Hepatocyte (in vitro differentiated cells): ENCODE measurements at regions not wholly inside any gene's neighbourhood (a gene's known extent, or its start where the extent isn't known, plus 50 kb on each side); places are given as distances from the start of the nearest gene placed in this dataset.

ENCODE experiments used
- DNase-seq: peaks from one replicate; pipeline ENCODE4 v3.0.0-alpha.2; 2016; ENCODE audit warnings: low spot score
- H2AFZ ChIP-seq: fragments of 200-600 bp; sonication (generic); 2 replicates; pipeline ENCODE4 v1.6.0; 2016; ENCODE audit warnings: antibody characterized with exemption, mild to moderate bottlenecking
- H3K27ac ChIP-seq: fragments of 200-600 bp; sonication (generic); 2 replicates; pipeline ENCODE4 v1.5.1; 2016; ENCODE audit warnings: mild to moderate bottlenecking
- H3K27me3 ChIP-seq: fragments of 200-600 bp; sonication (generic); 2 replicates; pipeline ENCODE4 v1.6.1; 2016
- H3K36me3 ChIP-seq: fragments of 200-600 bp; sonication (generic); replicated peaks from 2 replicates; pipeline ENCODE4 v1.5.1; 2016; ENCODE audit warnings: low read depth; ENCODE audit not compliant: insufficient read depth
- H3K4me1 ChIP-seq: fragments of 200-600 bp; sonication (generic); 2 replicates; pipeline ENCODE4 v1.5.1; 2016; ENCODE audit warnings: mild to moderate bottlenecking, moderate library complexity; ENCODE audit not compliant: insufficient read depth
- H3K4me2 ChIP-seq: fragments of 200-600 bp; sonication (generic); 2 replicates; pipeline ENCODE4 v1.6.0; 2016
- H3K4me3 ChIP-seq: fragments of 200-600 bp; sonication (generic); 2 replicates; pipeline ENCODE4 v1.5.1; 2016; ENCODE audit warnings: mild to moderate bottlenecking
- H3K79me2 ChIP-seq: fragments of 200-600 bp; sonication (generic); 2 replicates; pipeline ENCODE4 v1.6.0; 2017; ENCODE audit warnings: mild to moderate bottlenecking
- H3K9me2 ChIP-seq: fragments of 200-600 bp; sonication (generic); replicated peaks from 2 replicates; pipeline ENCODE4 v1.6.0; 2017; ENCODE audit warnings: mild to moderate bottlenecking; ENCODE audit not compliant: insufficient read depth
- H3K9me3 ChIP-seq: fragments of 200-600 bp; sonication (generic); 2 replicates; pipeline ENCODE4 v1.5.1; 2016; ENCODE audit warnings: low read depth, mild to moderate bottlenecking
- H4K20me1 ChIP-seq: fragments of 200-600 bp; sonication (generic); 2 replicates; pipeline ENCODE4 v1.6.0; 2016; ENCODE audit warnings: mild to moderate bottlenecking; ENCODE audit not compliant: insufficient read depth, poor library complexity, severe bottlenecking
- EZH2 ChIP-seq: fragments of 200-600 bp; sonication (generic); IDR thresholded peaks from 2 replicates; pipeline ENCODE4 v1.6.1; 2016; ENCODE audit warnings: antibody characterized with exemption, mild to moderate bottlenecking, borderline replicate concordance
- EZH2phosphoT487 ChIP-seq: fragments of 200-600 bp; sonication (generic); IDR thresholded peaks from one replicate; pipeline ENCODE4 v1.6.1; 2018; ENCODE audit warnings: antibody characterized with exemption, mild to moderate bottlenecking, low read depth, moderate library complexity; ENCODE audit not compliant: unreplicated experiment, severe bottlenecking
- WGBS: methylation state at CpG from one replicate; pipeline ENCODE4 v1.1.6; 2016; ENCODE audit warnings: low lambda C conversion rate; ENCODE audit errors: missing lambda C conversion rate; 5-methylcytosine and 5-hydroxymethylcytosine counted together
- TF ChIP-seq, protein P1 (sequence below): fragments of 200-600 bp; sonication (generic); IDR thresholded peaks from 2 replicates; pipeline ENCODE4 v1.5.1; 2016; ENCODE audit warnings: antibody characterized with exemption, mild to moderate bottlenecking; ENCODE audit not compliant: poor library complexity

DNA sequence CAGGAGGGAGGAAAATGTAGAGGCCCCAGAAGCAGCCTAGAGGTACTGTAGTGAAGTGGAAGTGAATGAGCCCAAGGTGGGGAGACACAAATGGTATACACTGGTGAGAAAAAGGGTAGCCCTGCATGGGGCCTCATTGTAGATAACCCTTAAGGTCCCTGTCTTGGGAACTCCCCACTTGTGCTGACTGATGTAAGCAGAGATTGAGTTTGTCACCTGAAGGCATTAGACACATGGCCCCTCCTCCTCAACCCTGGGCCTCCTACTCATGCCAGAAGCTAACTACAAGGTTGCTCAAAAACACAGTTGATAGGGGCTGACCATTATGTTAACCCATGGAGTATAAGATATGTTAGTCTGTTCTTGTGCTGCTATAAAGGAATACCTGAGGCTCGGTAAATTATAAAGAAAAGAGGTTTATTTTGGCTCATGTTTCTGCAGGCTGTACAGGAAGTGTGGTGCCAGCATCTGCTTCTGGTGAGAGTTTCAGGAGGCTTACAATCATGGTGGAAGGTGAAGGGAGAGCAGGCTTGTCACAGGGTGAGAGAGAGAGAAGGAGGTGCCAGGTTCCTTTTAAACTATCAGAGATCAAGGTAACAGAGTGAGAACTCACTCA is 84.6 kb upstream of the RNU6-1 start:
- TF ChIP-seq EZH2phosphoT487 (no peak), EZH2 (no peak)
- TF ChIP-seq, protein P1, sequence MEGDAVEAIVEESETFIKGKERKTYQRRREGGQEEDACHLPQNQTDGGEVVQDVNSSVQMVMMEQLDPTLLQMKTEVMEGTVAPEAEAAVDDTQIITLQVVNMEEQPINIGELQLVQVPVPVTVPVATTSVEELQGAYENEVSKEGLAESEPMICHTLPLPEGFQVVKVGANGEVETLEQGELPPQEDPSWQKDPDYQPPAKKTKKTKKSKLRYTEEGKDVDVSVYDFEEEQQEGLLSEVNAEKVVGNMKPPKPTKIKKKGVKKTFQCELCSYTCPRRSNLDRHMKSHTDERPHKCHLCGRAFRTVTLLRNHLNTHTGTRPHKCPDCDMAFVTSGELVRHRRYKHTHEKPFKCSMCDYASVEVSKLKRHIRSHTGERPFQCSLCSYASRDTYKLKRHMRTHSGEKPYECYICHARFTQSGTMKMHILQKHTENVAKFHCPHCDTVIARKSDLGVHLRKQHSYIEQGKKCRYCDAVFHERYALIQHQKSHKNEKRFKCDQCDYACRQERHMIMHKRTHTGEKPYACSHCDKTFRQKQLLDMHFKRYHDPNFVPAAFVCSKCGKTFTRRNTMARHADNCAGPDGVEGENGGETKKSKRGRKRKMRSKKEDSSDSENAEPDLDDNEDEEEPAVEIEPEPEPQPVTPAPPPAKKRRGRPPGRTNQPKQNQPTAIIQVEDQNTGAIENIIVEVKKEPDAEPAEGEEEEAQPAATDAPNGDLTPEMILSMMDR = no peak
- peak overlapping the region; percentile 45 for H3K27ac ChIP-seq
- no peak for DNase-seq

DNA sequence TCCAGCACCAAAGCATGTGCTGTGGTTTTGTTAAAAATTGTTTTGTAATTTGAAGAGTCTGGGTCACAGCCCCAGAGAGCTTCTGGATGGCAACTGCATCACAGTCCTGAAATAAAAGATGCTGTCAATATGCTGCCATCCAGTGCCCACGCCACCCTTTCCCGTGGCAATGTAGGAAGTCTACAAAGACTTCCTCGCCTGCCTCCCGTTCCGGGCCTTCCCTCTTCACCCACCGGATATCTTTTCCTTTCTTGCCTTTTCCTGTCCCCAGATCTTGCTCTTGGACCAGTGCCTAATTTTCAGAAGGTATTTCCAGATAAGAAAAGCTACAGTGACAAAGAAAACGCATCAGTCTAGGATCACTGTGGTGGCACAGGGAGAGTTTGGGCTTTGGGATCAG is 85.3 kb upstream of the RNU6-1 start:
- no peak overlapping the region for H3K4me2 ChIP-seq
- TF ChIP-seq EZH2 (no peak), EZH2phosphoT487 (no peak)
- TF ChIP-seq, protein P1 = no peak

More for the DNA sequence above, 84.6 kb upstream of the RNU6-1 start:
- peaks cover 33% of the 10 kb centered on the region for H3K4me1 ChIP-seq
- no peaks in the 10 kb centered on the region for H4K20me1 ChIP-seq
- H3K9me3 ChIP-seq = no peaks in the 10 kb centered on the region
- no peak overlapping the region for H3K4me2 ChIP-seq
- H3K9me2 ChIP-seq = no peaks in the 10 kb centered on the region
- no peak overlapping the region for H3K4me3 ChIP-seq
- 100% methylated on average over 1 of the region's 1 CpG for WGBS
- H3K36me3 ChIP-seq = no peaks in the 10 kb centered on the region
- H3K79me2 ChIP-seq = no peaks in the 10 kb centered on the region
- H2AFZ ChIP-seq = no peak overlapping the region
- no peaks in the 10 kb centered on the region for H3K27me3 ChIP-seq

DNA sequence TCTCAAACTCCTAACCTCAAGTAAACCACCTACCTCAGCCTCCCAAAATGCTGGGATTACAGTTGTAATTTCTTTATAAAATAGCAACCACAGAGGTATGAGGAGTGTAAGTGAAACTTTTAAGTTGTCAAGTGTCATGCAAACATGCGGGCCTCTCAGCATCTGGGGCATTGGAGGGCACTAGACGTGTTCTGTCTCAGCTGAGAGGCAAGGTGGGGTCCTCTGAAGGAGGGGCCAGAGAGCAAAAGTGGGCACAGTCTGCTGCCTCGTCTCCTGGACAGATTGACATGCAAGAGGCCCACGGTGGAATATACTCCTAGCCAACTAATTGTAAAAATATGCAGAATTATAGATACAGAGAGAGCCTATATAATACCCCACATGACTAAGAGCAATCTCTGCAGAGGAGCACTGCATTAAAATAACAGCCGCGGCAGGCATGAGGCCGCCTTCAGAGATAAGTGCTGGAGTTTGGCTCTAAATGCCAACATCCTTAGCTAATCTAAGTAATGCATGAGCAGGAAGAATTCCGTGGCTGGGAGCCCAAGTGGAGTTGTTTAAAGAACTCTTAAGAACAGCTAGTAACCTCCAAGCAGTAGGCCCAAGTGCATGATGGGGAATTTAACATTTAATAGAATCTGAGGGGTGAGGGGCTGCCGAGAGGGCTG is 87.8 kb upstream of the RNU6-1 start:
- Histone ChIP-seq H3K4me1 (peaks cover 40% of the 10 kb centered on the region), H3K36me3 (no peaks in the 10 kb centered on the region), H3K4me3 (no peak overlapping the region), H2AFZ (no peak overlapping the region), H4K20me1 (no peaks in the 10 kb centered on the region), H3K79me2 (no peaks in the 10 kb centered on the region), H3K9me2 (no peaks in the 10 kb centered on the region), H3K27me3 (no peaks in the 10 kb centered on the region), H3K27ac (peak overlapping the region; percentile 87), H3K9me3 (no peaks in the 10 kb centered on the region), H3K4me2 (peak overlapping the region; percentile 55)
- DNase-seq = peak; percentile 90
- no peak for TF ChIP-seq EZH2
- TF ChIP-seq, protein P1 = no peak
- no peak for TF ChIP-seq EZH2phosphoT487
- 18% methylated on average over 9 of the region's 9 CpGs for WGBS

More for the DNA sequence above, 85.3 kb upstream of the RNU6-1 start:
- no peak for DNase-seq
- peak overlapping the region; percentile 18 for H3K27ac ChIP-seq
- H3K27me3 ChIP-seq = no peaks in the 10 kb centered on the region
- H2AFZ ChIP-seq = no peak overlapping the region
- WGBS = 96% methylated on average over 7 of the region's 7 CpGs
- H3K9me3 ChIP-seq = no peaks in the 10 kb centered on the region
- no peaks in the 10 kb centered on the region for H3K9me2 ChIP-seq
- H3K79me2 ChIP-seq = no peaks in the 10 kb centered on the region
- peaks cover 33% of the 10 kb centered on the region for H3K4me1 ChIP-seq
- H4K20me1 ChIP-seq = no peaks in the 10 kb centered on the region
- H3K36me3 ChIP-seq = no peaks in the 10 kb centered on the region
- no peak overlapping the region for H3K4me3 ChIP-seq
